GM23338 (cell line): ENCODE measurements at regions not wholly inside any gene's neighbourhood (a gene's known extent, or its start where the extent isn't known, plus 50 kb on each side); places are given as distances from the start of the nearest gene placed in this dataset.

Source experiments
- ATAC-seq: fragments of 200-7000 bp; cut with Tn5 transposase; 3 replicates; pipeline ENCODE4 v1.9.1; 2020
- DNase-seq: peaks from one replicate; pipeline ENCODE4 v3.0.0-alpha.2; 2015; ENCODE audit warnings: low spot score
- H2AFZ ChIP-seq: fragments of 200-600 bp; sonication (generic); 2 replicates; pipeline ENCODE4 v1.8.0; 2016; ENCODE audit warnings: antibody characterized with exemption, mild to moderate bottlenecking, moderate library complexity
- H3F3A ChIP-seq: fragments of 200-600 bp; sonication (generic); replicated peaks from 2 replicates; pipeline ENCODE4 v1.8.0; 2017; ENCODE audit warnings: antibody characterized with exemption, mixed run types, low read depth
- H3K27ac ChIP-seq: fragments of 200-600 bp; sonication (generic); 2 replicates; pipeline ENCODE4 v1.6.1; 2016; ENCODE audit warnings: low read depth
- H3K27me3 ChIP-seq: fragments of 200-600 bp; sonication (generic); 2 replicates; pipeline ENCODE4 v1.8.0; 2016; ENCODE audit warnings: mild to moderate bottlenecking, mixed run types, moderate library complexity; ENCODE audit not compliant: insufficient read depth
- H3K36me3 ChIP-seq: fragments of 200-600 bp; sonication (generic); 2 replicates; pipeline ENCODE4 v1.8.0; 2016; ENCODE audit warnings: mild to moderate bottlenecking; ENCODE audit not compliant: insufficient read depth
- H3K4me1 ChIP-seq: fragments of 200-600 bp; sonication (generic); 2 replicates; pipeline ENCODE4 v1.8.0; 2016; ENCODE audit warnings: mild to moderate bottlenecking, moderate library complexity; ENCODE audit not compliant: insufficient read depth
- H3K4me2 ChIP-seq: fragments of 200-600 bp; sonication (generic); 2 replicates; pipeline ENCODE4 v1.7.1; 2017; ENCODE audit warnings: mixed run types
- H3K4me3 ChIP-seq: fragments of 200-600 bp; sonication (generic); 2 replicates; pipeline ENCODE4 v1.6.1; 2016; ENCODE audit warnings: mixed run types
- H3K79me2 ChIP-seq: fragments of 200-600 bp; sonication (generic); replicated peaks from 2 replicates; pipeline ENCODE4 v1.8.0; 2017; ENCODE audit warnings: mild to moderate bottlenecking; ENCODE audit not compliant: insufficient read depth
- H3K9me2 ChIP-seq: fragments of 200-600 bp; sonication (generic); 2 replicates; pipeline ENCODE4 v1.8.0; 2017; ENCODE audit not compliant: insufficient read depth
- H4K20me1 ChIP-seq: fragments of 200-600 bp; sonication (generic); replicated peaks from 2 replicates; pipeline ENCODE4 v1.8.0; 2017; ENCODE audit warnings: mild to moderate bottlenecking; ENCODE audit not compliant: insufficient read depth
- H3K27ac Mint-ChIP-seq: 2 replicates; pipeline ENCODE4 v1.8.0; 2020; ENCODE audit warnings: inconsistent platforms, mild to moderate bottlenecking, moderate library complexity, mixed read lengths
- H3K27me3 Mint-ChIP-seq: 3 replicates; pipeline ENCODE4 v1.8.0; 2022; ENCODE audit warnings: low read depth, mild to moderate bottlenecking, moderate library complexity, mixed read lengths, inconsistent platforms; ENCODE audit not compliant: insufficient read depth, poor library complexity
- H3K36me3 Mint-ChIP-seq: 3 replicates; pipeline ENCODE4 v1.8.0; 2021; ENCODE audit warnings: low read depth, mild to moderate bottlenecking, inconsistent platforms, moderate library complexity, mixed read lengths
- H3K4me1 Mint-ChIP-seq: 3 replicates; pipeline ENCODE4 v1.8.0; 2020; ENCODE audit warnings: mild to moderate bottlenecking, inconsistent platforms, mixed read lengths
- H3K4me3 Mint-ChIP-seq: 3 replicates; pipeline ENCODE4 v1.8.0; 2021; ENCODE audit warnings: moderate library complexity, mild to moderate bottlenecking, inconsistent platforms, mixed read lengths
- H3K9me3 Mint-ChIP-seq: 3 replicates; pipeline ENCODE4 v1.8.0; 2020; ENCODE audit warnings: moderate library complexity, mild to moderate bottlenecking, inconsistent platforms, mixed read lengths
- CREB1 ChIP-seq: fragments of 250-450 bp; sonication (Bioruptor Pico); IDR thresholded peaks from 2 replicates; pipeline ENCODE4 v1.5.0; 2020; ENCODE audit warnings: low read depth, mild to moderate bottlenecking, moderate library complexity
- CTCF ChIP-seq, 2 experiments: fragments of 200-600 bp in 1 of 2; sonication (generic) in 1 of 2; conservative IDR thresholded peaks; 2 replicates each; pipeline versions ENCODE4 v1.5.1 to v1.6.1; 2016 to 2017; ENCODE audit warnings: antibody characterized with exemption in 2 of 2, low read depth in 2 of 2, mild to moderate bottlenecking in 2 of 2, moderate library complexity in 1 of 2
- ETS1 ChIP-seq: IDR thresholded peaks from 2 replicates; pipeline ENCODE4 v1.6.1; 2016; ENCODE audit warnings: antibody characterized with exemption
- EZH2 ChIP-seq: fragments of 200-600 bp; sonication (generic); IDR thresholded peaks from one replicate; pipeline ENCODE4 v1.8.0; 2017; ENCODE audit warnings: antibody characterized with exemption, mild to moderate bottlenecking, low read depth; ENCODE audit not compliant: unreplicated experiment
- EZH2phosphoT487 ChIP-seq: fragments of 200-600 bp; sonication (generic); IDR thresholded peaks from one replicate; pipeline ENCODE4 v1.8.1; 2018; ENCODE audit warnings: antibody characterized with exemption; ENCODE audit not compliant: unreplicated experiment
- JUNB ChIP-seq: IDR thresholded peaks from one replicate; pipeline ENCODE4 v1.6.1; 2016; ENCODE audit warnings: antibody characterized with exemption; ENCODE audit not compliant: unreplicated experiment
- NANOG ChIP-seq: IDR thresholded peaks from 2 replicates; pipeline ENCODE4 v1.6.1; 2016; ENCODE audit warnings: antibody characterized with exemption, borderline replicate concordance
- POLR2AphosphoS5 ChIP-seq: IDR thresholded peaks from 2 replicates; pipeline ENCODE4 v1.6.1; 2016; ENCODE audit warnings: antibody characterized with exemption, low read depth
- REST ChIP-seq: IDR thresholded peaks from one replicate; pipeline ENCODE4 v1.6.1; 2018; ENCODE audit warnings: antibody characterized with exemption; ENCODE audit not compliant: unreplicated experiment
- STAT1 ChIP-seq: IDR thresholded peaks from one replicate; pipeline ENCODE4 v1.6.1; 2016; ENCODE audit warnings: antibody characterized with exemption; ENCODE audit not compliant: unreplicated experiment
- ZNF114 ChIP-seq: fragments of 250-450 bp; sonication (Bioruptor Pico); IDR thresholded peaks from 2 replicates; pipeline ENCODE4 v1.5.0; 2020; ENCODE audit warnings: mild to moderate bottlenecking, moderate library complexity
- ZNF331 ChIP-seq: fragments of 250-450 bp; sonication (Bioruptor Pico); IDR thresholded peaks from 2 replicates; pipeline ENCODE4 v1.5.0; 2020; ENCODE audit warnings: low read depth, mild to moderate bottlenecking, moderate library complexity
- ZNF462 ChIP-seq: fragments of 250-450 bp; sonication (Bioruptor Pico); IDR thresholded peaks from 2 replicates; pipeline ENCODE4 v1.5.0; 2020; ENCODE audit warnings: mild to moderate bottlenecking, moderate library complexity

- Mint-ChIP-seq H3K36me3 (no peaks in the 10 kb centered on the region), H3K27me3 (peaks cover 2% of the 10 kb centered on the region), H3K9me3 (no peaks in the 10 kb centered on the region; the same call in 2 of the 3 replicates), H3K4me1 (peaks cover 6% of the 10 kb centered on the region; the same call in 1 of the 3 replicates), H3K4me3 (no peak overlapping the region), H3K27ac (no peak overlapping the region)
- no peaks in the 10 kb centered on the region for H3K36me3 ChIP-seq
- ATAC-seq (no peak), DNase-seq (no peak)
- no peaks in the 10 kb centered on the region for H3K27me3 ChIP-seq
- H3K4me3 ChIP-seq, result no peak overlapping the region
- H2AFZ ChIP-seq, result no peak overlapping the region
- no peak overlapping the region for H3K4me2 ChIP-seq
- H3K79me2 ChIP-seq, result no peaks in the 10 kb centered on the region
- no peaks in the 10 kb centered on the region for H3K4me1 ChIP-seq
- H3K27ac ChIP-seq, result no peak overlapping the region
- H3F3A ChIP-seq, result no peaks in the 10 kb centered on the region
- TF ChIP-seq EZH2, result no peak
- TF ChIP-seq JUNB, result no peak
- TF ChIP-seq NANOG, result no peak
- TF ChIP-seq CTCF (conservative IDR thresholded peaks at IDR 0.05; ENCODE audit: low read depth in 2 of 2), result no peak
- TF ChIP-seq ETS1, result no peak
- no peak for TF ChIP-seq ZNF114 (CRISPR knock-in tag)
- TF ChIP-seq ZNF462 (CRISPR knock-in tag), result no peak
- no peak for TF ChIP-seq CREB1
- no peak for TF ChIP-seq EZH2phosphoT487
- TF ChIP-seq POLR2AphosphoS5, result no peak
- no peak for TF ChIP-seq STAT1
- TF ChIP-seq REST, result no peak
- no peak for TF ChIP-seq ZNF331 (CRISPR knock-in tag)
- peaks cover 12% of the 10 kb centered on the region; the same call in 1 of the 2 replicates for H3K9me2 ChIP-seq
- no peaks in the 10 kb centered on the region for H4K20me1 ChIP-seq
Observed at GRCh38 chr21:35359076-35359475, 310.0 kb upstream of the RUNX1 start.
